GM04504 (cell line): ENCODE measurements at regions not wholly inside any gene's neighbourhood (a gene's known extent, or its start where the extent isn't known, plus 50 kb on each side); places are given as distances from the start of the nearest gene placed in this dataset.
"Not testable (repeated sequence)": the region's sequence is repeated elsewhere in the genome, so short reads cannot be mapped to it uniquely, and the experiment has no call there.

Source experiments
- DNase-seq: peaks from one replicate; pipeline ENCODE4 v3.0.0-alpha.2; 2012; ENCODE audit warnings: low read depth

- no peak for DNase-seq
Measured at GRCh38 chr3:6018456-6018855, 830.9 kb downstream of the EDEM1 start.

DNA sequence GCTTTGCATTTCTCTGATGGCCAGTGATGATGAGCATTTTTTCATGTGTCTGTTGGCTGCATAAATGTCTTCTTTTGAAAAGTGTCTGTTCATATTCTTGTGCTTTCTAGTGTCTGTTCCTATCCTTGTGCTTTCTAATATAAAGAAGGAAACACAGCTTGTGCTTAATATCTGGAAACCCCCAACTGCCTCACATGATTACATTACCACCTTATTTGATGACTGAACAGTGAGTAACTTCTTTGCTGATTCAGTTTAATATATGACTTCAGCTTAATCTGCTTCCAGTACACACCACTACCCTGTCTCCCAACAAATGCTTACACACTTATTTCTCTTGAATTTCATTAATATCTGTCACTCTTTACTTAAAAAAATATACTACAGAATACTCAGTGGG lies 835.1 kb downstream of the EDEM1 start:
- DNase-seq, result no peak

- DNase-seq, result no peak
Measured at GRCh38 chr3:6025032-6025431, 835.9 kb upstream of the GRM7 start.

DNA sequence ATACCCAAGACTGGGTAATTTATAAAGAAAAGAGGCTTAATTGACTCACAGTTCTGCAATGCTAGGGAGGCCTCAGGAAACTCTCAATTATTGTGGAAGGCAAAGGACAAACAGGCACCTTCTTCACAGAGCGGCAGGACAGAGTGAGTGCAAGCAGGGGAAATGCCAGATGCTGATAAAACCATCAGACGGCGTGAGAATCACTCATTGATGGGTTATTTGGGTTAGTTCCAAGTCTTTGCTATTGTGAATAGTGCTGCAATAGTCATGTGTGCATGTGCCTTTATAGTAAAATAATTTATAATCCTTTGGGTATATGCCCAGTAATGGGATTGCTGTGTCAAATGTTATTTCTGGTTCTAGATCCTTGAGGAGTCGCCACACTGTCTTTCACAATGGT lies 830.3 kb upstream of the GRM7 start:
- DNase-seq, result not testable (repeated sequence)

DNA sequence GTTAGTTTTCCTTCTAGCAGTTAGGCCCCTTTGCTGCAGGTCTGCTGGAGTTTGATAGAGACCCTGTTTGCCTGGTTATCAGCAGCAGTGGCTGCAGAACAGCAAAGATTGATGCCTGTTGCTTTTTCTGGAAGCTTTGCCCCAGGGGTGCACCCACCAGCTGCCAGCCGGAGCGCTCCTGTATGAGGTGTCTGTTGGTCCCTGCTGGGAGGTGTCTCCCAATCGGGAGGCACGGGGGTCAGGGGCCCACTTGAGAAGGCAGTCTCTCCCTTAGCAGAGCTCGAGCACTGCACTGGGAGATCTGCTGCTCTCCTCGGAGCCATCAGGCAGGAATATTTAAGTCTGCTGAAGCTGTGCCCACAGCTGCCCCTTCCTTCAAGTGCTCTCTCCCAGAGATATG lies 825.3 kb upstream of the GRM7 start:
- DNase-seq, result no peak

GRCh38 chr3:6039971-6040370 lies 820.9 kb upstream of the GRM7 start:
- no peak for DNase-seq

DNA sequence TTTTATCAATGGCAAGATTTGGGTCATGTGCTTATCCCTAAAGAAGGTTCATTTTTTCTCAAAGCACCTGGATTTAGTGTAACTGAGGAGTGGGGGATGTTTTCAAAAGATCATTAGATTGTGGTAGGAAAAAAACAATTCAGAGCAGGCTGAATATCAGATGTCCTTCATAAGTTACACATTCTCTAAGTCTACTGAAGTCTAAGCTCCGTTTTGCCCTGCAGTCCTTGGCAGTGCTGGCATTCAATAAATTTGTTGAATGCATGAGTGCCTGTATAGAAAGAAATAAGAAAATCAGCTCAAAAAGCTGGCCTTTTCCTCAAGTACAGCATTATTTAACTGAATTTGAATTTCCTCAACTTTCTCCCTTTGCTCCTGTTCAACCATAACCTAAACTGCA lies 819.0 kb upstream of the GRM7 start:
- no peak for DNase-seq

DNA sequence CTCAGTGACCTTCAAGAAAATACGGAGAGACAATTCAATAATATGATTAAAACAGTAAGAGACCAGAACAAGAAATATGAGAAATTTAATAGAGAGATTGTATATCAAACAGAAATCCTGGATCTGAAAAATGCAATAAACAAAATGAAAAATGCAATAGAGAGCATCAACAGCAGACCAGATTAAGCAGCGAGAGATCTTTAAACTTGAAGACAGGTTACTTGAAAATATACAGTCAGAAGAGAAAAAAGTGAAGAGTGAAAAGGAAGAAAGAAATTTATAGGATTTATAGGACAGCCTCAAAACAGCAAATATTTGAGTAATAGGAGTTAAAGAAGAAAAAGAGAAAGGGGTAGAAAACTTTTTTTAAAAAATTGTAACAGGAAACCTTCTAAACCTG lies 813.9 kb upstream of the GRM7 start:
- no peak for DNase-seq

DNA sequence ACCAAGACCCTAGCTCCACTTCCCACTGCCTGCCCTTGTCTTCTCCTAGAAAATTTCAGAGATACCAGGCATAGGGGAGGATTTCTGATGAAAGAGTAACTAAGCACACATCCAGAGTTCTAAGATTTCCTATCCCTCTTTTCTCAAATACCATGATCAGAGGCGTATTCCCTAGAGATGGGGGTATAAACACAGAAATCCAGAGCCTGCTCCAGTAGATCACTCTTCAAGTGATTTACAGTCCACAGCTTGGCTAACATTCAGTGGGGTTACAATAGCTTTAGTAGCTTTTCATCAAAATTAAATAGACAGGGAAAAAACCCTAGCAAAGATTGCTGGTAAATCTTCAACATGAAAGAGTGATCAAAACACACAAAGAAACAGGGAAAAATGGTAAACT lies 800.7 kb upstream of the GRM7 start:
- no peak for DNase-seq

DNA sequence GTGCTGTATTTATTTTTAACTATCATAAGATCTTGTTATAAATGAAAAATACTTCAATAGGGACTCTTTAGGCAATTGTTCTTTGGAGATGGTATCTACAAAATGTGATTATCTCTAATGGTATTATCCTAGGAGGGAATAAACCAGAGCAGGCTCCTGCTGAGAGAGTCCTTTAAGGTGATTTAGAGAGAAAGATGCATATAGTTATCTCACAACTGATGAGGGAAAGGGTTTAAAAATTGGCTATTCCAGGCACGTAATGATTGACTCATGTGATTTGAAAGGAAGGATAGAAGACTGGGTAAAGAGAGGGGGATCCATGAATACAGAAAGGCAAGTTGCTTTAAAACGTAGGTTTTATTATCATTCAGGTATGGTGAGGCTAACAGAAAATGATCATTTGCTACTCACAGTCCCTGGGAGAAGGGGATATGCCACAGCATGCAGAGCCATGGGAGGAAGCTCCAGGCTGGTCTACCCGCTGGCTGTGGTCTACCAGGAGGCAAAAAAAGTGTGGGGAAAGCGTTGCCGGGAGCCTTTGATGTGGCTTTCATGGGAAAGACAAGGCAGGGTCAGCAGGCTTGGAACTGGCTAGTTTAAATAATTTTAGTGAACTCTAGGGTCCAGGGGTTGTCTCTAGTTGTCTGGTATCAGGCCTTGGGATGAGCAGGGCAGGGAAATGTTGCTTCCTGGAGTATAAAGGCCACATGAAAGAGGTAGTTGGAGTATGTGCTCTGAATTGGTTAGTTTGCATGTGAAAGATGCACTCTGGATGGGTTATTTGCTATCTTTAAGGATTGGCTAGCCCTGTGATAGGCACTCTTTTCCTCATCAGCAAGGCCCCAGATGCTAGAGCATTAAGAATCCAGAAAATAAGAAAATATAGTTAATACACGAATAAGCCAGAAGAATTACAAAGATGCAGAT lies 798.4 kb upstream of the GRM7 start:
- DNase-seq, result no peak

GRCh38 chr3:6066397-6066796 lies 794.5 kb upstream of the GRM7 start:
- DNase-seq, result no peak

DNA sequence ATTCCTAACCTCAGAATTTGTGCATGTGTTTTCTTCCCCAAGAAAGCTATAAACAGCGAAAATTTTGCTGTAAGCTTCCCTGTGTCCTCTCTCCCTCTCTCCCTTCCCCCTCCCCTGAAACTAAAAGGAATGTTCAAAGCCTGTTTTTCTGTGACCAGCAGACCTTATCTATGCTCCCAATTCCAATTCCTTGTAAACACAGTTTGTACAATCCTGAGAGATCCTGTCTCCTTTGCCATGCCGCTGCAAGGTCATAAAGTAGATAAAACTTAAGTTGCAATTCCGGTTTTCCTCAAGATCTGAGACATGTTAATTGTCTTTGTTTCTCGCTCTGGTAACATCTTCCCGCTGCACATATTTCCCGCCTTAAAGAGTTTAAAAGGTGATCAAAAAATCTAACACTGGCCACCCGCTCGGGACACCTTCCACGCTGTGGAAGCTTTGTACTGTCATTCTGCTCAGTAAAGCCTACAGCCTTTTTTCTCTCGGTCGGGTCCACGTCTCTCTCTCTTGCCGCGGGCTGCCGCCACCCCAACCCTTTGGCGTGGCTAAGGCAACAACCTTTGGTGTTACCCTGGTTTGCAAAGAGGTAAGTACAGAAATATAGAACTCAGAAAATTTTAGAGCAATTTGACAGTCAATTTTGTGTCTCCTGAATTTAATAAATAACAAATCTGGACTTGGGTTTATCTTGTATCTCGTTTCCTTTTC lies 793.9 kb upstream of the GRM7 start:
- not testable (repeated sequence) for DNase-seq

GRCh38 chr3:6074952-6075351 lies 786.0 kb upstream of the GRM7 start:
- no peak for DNase-seq

DNA sequence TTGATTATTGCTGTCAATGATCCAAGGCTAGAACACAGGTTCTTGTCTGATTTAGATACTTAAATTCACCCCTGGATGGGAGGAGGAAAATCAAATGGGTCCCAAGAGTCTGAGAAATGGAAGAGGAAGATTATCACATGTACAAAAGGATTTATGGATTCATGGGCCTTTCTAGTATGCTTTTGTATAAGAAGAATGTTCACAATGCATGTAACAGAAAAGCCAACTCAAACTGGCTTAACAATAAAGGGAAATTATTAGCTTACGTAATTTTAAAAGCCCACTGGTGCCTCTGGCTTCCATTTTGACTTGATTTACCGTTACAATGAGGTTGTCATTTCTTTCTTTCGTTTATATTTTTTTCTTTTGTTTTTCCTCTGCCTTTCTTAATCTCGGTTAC lies 782.5 kb upstream of the GRM7 start:
- no peak for DNase-seq

- no peak for DNase-seq
Measured at GRCh38 chr3:6079011-6079410, 781.9 kb upstream of the GRM7 start.

DNA sequence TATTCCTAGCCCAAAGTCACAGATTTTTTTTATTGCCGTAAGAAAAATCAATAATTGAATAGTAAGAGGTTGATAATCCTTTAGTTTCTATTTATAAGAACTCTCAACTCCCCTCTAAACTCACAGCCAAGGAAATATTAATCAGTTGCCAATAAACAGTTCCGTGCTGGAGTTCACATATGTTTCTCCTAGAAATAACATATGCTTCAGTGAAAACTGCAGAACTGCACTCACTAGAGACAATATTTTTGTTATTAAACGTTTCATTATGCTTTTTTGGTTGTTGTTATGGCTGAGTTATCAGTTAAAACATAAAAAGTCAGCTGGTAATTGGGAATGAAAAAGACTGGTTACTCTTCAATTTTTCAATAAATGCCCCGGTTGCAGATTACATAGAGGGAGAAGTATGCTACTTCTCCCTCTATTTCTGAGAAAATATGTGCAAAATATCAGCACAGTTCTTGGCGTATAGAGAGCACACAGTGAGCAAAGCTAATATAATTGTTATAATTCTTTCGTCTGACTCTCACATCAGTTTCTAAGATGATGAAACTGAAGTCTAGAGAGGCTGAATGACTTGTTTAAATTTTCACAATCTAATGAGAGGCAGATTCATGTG lies 781.2 kb upstream of the GRM7 start:
- DNase-seq, result no peak

GRCh38 chr3:6088433-6088832 lies 772.5 kb upstream of the GRM7 start:
- no peak for DNase-seq

- DNase-seq, result no peak
Measured at GRCh38 chr3:6089780-6090179, 771.1 kb upstream of the GRM7 start.

- no peak for DNase-seq
Measured at GRCh38 chr3:6091262-6091661, 769.7 kb upstream of the GRM7 start.

- no peak for DNase-seq
Measured at GRCh38 chr3:6095006-6095405, 765.9 kb upstream of the GRM7 start.

- DNase-seq, result no peak
Measured at GRCh38 chr3:6097021-6097420, 763.9 kb upstream of the GRM7 start.

GRCh38 chr3:6097556-6097955 lies 763.4 kb upstream of the GRM7 start:
- DNase-seq, result no peak

GRCh38 chr3:6098516-6099157 lies 762.3 kb upstream of the GRM7 start:
- DNase-seq, result no peak
